HEK293T (cell line): ENCODE measurements at regions not wholly inside any gene's neighbourhood (a gene's known extent, or its start where the extent isn't known, plus 50 kb on each side); places are given as distances from the start of the nearest gene placed in this dataset.

Experiments
- ARNT ChIP-seq: fragments of 450-650 bp; IDR thresholded peaks from 2 replicates; pipeline ENCODE4 v1.6.1; 2017; ENCODE audit warnings: mild to moderate bottlenecking
- BHLHE40 ChIP-seq: fragments of 450-650 bp; IDR thresholded peaks from 2 replicates; pipeline ENCODE4 v1.6.1; 2016; ENCODE audit warnings: mild to moderate bottlenecking, moderate library complexity, borderline replicate concordance
- CTBP1 ChIP-seq: fragments of 450-650 bp; IDR thresholded peaks from 2 replicates; pipeline ENCODE4 v1.6.1; 2016; ENCODE audit warnings: borderline replicate concordance
- ELF4 ChIP-seq: fragments of 450-650 bp; IDR thresholded peaks from 2 replicates; pipeline ENCODE4 v1.6.1; 2017; ENCODE audit warnings: antibody characterized with exemption
- FOXA1 ChIP-seq: fragments of 450-650 bp; IDR thresholded peaks from 2 replicates; pipeline ENCODE4 v1.6.1; 2016; ENCODE audit warnings: mild to moderate bottlenecking
- FOXK2 ChIP-seq: fragments of 450-650 bp; IDR thresholded peaks from 2 replicates; pipeline ENCODE4 v1.6.1; 2016; ENCODE audit warnings: mild to moderate bottlenecking
- FOXM1 ChIP-seq: fragments of 450-650 bp; IDR thresholded peaks from 2 replicates; pipeline ENCODE4 v1.6.1; 2017; ENCODE audit warnings: mild to moderate bottlenecking, borderline replicate concordance
- LEF1 ChIP-seq: fragments of 450-650 bp; IDR thresholded peaks from 2 replicates; pipeline ENCODE4 v1.6.1; 2017; ENCODE audit warnings: mild to moderate bottlenecking, borderline replicate concordance
- NFRKB ChIP-seq: fragments of 450-650 bp; IDR thresholded peaks from 2 replicates; pipeline ENCODE4 v1.6.1; 2016; ENCODE audit warnings: mild to moderate bottlenecking, moderate library complexity
- SP1 ChIP-seq: fragments of 450-650 bp; IDR thresholded peaks from 2 replicates; pipeline ENCODE4 v1.6.1; 2017
- SUZ12 ChIP-seq: fragments of 450-650 bp; IDR thresholded peaks from 2 replicates; pipeline ENCODE4 v1.6.1; 2016; ENCODE audit warnings: mild to moderate bottlenecking

DNA sequence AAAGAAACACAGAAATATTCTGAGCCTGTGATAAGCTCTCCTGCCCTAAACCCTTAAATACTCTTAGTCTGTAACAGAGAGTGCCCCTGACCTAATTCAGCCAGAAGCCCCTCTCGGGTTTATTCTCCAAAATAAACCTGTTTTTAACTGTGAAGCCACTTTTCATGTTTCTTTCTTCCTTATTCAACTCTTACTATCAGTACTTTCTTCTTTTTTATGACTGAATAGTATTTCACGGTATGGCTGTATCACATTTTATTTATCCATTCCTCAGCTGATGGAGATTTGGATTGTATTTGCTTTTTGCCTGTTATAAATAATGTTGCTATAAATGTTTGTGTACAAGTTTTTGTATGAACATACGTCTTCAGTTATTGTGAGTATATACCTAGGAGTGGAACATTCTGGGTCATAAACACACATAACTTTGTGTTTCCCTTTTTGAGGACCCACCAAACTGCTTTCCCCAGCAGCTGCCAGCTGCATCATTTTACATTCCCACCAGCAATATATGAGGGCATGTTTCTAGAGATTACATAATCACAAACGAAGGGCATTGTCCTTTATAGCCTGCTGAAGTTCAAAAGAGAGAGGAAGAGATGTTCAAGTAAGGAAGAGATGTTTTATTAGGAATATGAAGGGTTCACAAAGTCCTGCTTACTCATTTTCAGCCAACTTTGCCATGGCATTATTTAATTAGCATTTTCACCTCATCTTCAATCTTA is 199.4 kb upstream of the NUDT4 start:
- TF ChIP-seq FOXM1 = no peak
- TF ChIP-seq NFRKB = no peak
- TF ChIP-seq LEF1 = no peak
- no peak for TF ChIP-seq ARNT
- TF ChIP-seq CTBP1 = no peak
- no peak for TF ChIP-seq SP1
- no peak for TF ChIP-seq BHLHE40
- TF ChIP-seq FOXA1 = no peak
- no peak for TF ChIP-seq ELF4
- TF ChIP-seq SUZ12 = no peak
- no peak for TF ChIP-seq FOXK2
